D721Med (cell line): ENCODE measurements at regions not wholly inside any gene's neighbourhood (a gene's known extent, or its start where the extent isn't known, plus 50 kb on each side); places are given as distances from the start of the nearest gene placed in this dataset.

ENCODE experiments used
- DNase-seq: peaks from one replicate; pipeline ENCODE4 v3.0.0; 2011; ENCODE audit warnings: low spot score; ENCODE audit not compliant: insufficient read length
- FAIRE-seq: peaks from 2 replicates; lab custom pipeline; 2011; peaks lifted over from hg19 to GRCh38; lab: Jason Lieb, UNC
- CTCF ChIP-seq: IDR thresholded peaks from 2 replicates; pipeline ENCODE4 v1.5.1; 2012; ENCODE audit warnings: mild to moderate bottlenecking, control low read depth; ENCODE audit not compliant: insufficient read depth; ENCODE audit errors: missing control alignments

GRCh38 chr6:138563231-138563630 lies 63.9 kb upstream of the NHSL1 start:
- no peak for FAIRE-seq
- no peak for TF ChIP-seq CTCF
- DNase-seq: no peak

- no peak for DNase-seq
- no peak for FAIRE-seq
These were observed 64.4 kb upstream of the NHSL1 start for GRCh38 chr6:138563650-138564049.

GRCh38 chr6:138564170-138564721 lies 65.0 kb upstream of the NHSL1 start:
- FAIRE-seq: no peak
- DNase-seq: no peak
- TF ChIP-seq CTCF: no peak

More at GRCh38 chr6:138563650-138564049, 64.4 kb upstream of the NHSL1 start:
- TF ChIP-seq CTCF: no peak

- TF ChIP-seq CTCF: no peak
- no peak for DNase-seq
- FAIRE-seq: no peak
These were observed 67.8 kb upstream of the NHSL1 start for GRCh38 chr6:138567052-138567451.

GRCh38 chr6:138568997-138569396 lies 69.7 kb upstream of the NHSL1 start:
- no peak for TF ChIP-seq CTCF
- FAIRE-seq: no peak
- no peak for DNase-seq

- DNase-seq: no peak
- FAIRE-seq: no peak
- no peak for TF ChIP-seq CTCF
These were observed 70.3 kb upstream of the NHSL1 start for GRCh38 chr6:138569554-138569953.

- DNase-seq (no peak), FAIRE-seq (no peak)
- no peak for TF ChIP-seq CTCF
These were observed 70.9 kb upstream of the NHSL1 start for GRCh38 chr6:138569970-138570724.
